Right ventricle myocardium superior (tissue), 1 donor: ENCODE measurements at regions not wholly inside any gene's neighbourhood (a gene's known extent, or its start where the extent isn't known, plus 50 kb on each side); places are given as distances from the start of the nearest gene placed in this dataset.

ENCODE experiments used
- ATAC-seq: fragments of 200-7000 bp; cut with Tn5 transposase; one replicate; pipeline ENCODE4 v1.9.1; 2020; ENCODE audit warnings: mild to moderate bottlenecking; ENCODE audit not compliant: poor library complexity
- DNase-seq: peaks from one replicate; pipeline ENCODE4 v3.0.0-alpha.2; 2020
- intact Hi-C: fragments of 100-400 bp; cut with DNase I; formaldehyde crosslinking; loops from one replicate; pipeline ENCODE4 v1.11.2; 2022
- donor health status: DM: no; HTN: yes; CAD: no; lungs with severe emphysema.

- intact Hi-C loops: no loop called here
- DNase-seq (no peak), ATAC-seq (no peak)
Measured at GRCh38 chr6:166877906-166878305, 78.4 kb downstream of the RNASET2 start.

GRCh38 chr6:166877349-166877748 is 79.0 kb downstream of the RNASET2 start:
- no peak for ATAC-seq
- intact Hi-C loops: no loop called here
- no peak for DNase-seq

DNA sequence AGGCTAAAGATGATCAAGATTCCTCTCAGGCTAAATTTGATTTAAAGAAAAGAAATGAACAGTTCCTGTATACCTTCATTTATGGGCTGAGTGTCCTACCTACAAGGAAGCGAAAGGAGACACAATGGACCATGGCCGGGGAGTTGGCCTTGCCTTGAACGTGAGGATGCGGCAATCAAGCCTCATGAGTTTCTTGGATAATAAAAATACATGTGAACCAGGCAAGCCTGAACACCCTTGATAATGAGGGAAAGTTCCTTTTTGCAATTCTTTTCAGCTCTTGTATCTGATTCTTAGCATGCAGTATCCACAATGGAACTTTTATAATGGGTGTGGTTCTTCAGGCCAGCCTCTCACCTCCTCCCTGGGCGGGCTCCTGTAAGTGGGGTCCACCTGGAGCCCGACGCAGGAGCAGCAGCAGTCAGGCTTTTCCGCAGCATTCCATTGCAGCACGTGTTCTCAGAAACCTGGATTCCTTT is 83.8 kb downstream of the RNASET2 start:
- intact Hi-C loops: no loop called here
- DNase-seq (no peak), ATAC-seq (no peak)

GRCh38 chr6:166870602-166871208 is 85.6 kb downstream of the RNASET2 start:
- ATAC-seq (no peak), DNase-seq (no peak)
- intact Hi-C loops: no loop called here

GRCh38 chr6:166866839-166867637 is 89.3 kb downstream of the RNASET2 start:
- ATAC-seq (no peak), DNase-seq (no peak)
- intact Hi-C loops: no loop called here

- intact Hi-C loops: no loop called here
- DNase-seq (no peak), ATAC-seq (no peak)
Measured at GRCh38 chr6:166864333-166864732, 92.0 kb downstream of the RNASET2 start.

DNA sequence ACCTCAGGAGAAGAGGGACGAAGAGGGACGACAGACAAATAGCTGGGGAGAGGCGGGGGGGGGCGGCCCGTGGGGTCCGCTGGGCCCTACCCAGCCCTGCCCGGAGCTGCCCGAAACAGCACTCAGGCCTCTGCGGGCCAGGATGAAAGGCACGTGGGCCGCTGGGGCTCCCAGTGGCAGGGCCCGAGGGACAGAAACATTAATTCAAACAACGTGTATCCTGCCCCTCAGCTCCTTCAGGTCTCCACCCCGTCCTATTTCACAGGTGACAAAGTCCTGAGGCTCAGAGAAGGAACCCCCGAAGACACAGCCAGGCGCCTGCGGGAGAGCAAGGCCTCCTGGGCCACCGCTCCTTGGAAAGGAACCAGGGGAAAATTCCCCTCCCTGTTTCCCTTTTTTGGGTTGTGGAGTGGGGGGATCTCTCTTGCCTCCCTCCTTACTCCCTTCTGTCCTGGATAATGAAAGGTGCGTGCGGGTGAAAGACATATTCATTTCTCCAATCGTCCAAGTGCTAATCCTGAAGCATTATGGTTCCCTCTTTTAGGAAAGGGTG is 93.3 kb downstream of the RNASET2 start:
- DNase-seq (no peak), ATAC-seq (no peak)
- intact Hi-C loops: no loop called here

DNA sequence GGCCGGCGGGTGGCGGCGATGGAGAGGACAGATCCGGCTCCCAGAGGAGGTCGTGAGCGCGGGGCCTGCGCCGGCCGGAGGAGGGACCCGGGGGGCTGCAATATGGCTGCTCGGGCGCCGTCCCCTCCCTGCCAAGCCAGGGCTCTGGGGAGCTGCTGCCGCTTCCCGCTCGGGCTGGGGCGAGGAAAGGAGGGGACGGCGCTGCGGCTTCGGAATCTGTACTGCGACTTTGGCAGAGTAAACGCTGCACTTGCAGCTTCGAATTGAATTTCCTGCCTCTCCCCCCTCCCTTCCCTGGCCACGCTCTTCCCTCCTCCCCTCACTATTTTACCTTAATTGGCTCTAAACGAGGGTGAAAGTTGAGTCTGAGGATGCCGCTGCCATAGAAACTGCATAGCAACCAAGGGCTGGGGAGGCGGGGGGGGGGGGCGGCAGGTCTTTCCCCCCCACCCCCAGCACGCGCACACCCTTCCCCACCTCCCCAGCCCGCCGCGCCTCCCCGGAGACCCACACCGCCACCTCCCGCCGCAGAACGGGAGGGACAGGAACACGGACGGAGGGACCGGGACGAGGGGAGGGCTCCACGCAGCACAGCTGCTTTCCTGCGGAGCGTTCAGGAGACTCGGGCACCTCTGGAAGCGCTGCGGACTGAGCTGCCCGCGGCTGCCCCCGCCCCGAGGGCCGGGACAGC is 93.9 kb downstream of the RNASET2 start:
- intact Hi-C loops: no loop called here

DNA sequence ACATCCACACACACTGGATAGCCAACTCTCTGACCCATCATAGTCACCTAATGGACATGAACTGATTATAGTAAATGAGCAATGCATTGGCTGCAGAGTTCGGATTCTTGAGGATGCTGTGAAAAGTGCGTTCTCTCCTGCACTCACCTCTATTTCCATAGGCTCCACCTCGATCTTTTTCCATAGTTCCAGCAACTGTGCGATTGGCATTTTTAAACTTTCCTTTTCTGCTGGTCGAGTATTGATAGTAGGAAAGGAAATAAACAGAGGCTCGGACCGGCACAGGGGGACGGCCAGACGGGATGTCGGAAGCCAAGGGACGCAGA is 94.4 kb downstream of the RNASET2 start:
- DNase-seq (no peak), ATAC-seq (no peak)
- intact Hi-C loops: no loop called here

More for the DNA sequence above, 93.9 kb downstream of the RNASET2 start:
- peak; percentile 53 for ATAC-seq
- no peak for DNase-seq

DNA sequence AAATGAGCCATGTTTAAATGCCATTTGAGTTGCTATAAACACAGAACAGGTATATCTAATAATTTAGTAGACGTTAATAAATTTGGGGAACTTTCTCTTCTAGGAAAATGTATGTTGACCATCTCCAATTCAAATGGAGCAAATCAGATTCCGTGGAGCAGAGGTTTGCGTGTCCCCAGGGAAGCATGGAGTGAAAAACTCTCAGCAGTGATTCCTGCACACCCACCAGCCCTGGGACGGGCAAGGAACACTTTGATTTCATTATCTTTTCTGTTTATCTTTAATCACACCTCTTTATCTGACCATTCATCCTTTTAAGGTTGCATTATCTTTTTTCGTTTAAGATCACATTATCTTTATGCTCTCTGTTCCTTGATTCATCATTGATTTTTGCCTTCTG is 95.0 kb downstream of the RNASET2 start:
- DNase-seq (no peak), ATAC-seq (no peak)
- intact Hi-C loops: no loop called here

- ATAC-seq: no peak
- intact Hi-C loops: no loop called here
- no peak for DNase-seq
Measured at GRCh38 chr6:166860392-166860791, 96.0 kb downstream of the RNASET2 start.

DNA sequence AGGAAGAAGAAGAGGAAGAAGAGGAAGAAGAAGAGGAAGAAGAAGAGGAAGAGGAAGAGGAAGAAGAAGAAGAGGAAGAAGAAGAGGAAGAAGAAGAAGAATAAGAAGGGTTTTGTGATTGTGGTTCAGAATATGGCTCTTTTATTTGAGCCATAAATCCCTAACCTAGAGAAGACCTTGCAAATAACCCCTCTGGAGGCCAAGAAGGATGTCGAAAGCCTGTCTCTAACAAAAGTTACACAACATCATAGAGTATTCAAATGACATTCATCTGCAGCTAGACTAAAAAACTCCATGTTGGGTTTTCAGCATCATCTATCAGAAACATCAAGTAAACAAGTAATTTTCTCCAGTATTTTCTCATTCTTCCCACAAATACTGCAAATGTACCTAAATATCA is 100.9 kb downstream of the RNASET2 start:
- intact Hi-C loops: no loop called here
- ATAC-seq (no peak), DNase-seq (no peak)

- intact Hi-C loops: no loop called here
- DNase-seq (no peak), ATAC-seq (no peak)
Measured at GRCh38 chr6:166853371-166854325, 102.7 kb downstream of the RNASET2 start.

GRCh38 chr6:166852451-166852975 is 103.8 kb downstream of the RNASET2 start:
- intact Hi-C loops: no loop called here
- no peak for DNase-seq
- ATAC-seq: no peak

DNA sequence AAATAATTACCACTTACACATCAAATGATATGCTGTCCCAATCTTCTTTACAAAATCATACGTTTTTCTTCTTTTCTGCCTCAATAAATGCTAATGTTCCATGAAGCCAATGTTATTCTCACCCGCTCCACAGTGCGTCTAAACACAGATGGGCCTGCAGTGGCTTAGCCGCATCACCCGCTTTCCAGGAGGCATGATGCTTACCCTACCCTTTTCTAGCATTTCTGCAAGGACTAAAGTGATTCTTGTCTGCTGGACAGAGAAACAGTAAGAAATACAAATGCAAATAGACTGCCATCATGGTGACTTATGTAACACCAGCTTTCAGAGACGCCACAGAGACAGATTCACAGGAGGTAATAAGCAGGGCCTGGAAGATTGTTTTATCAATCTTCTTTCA is 104.4 kb downstream of the RNASET2 start:
- intact Hi-C loops: no loop called here

DNA sequence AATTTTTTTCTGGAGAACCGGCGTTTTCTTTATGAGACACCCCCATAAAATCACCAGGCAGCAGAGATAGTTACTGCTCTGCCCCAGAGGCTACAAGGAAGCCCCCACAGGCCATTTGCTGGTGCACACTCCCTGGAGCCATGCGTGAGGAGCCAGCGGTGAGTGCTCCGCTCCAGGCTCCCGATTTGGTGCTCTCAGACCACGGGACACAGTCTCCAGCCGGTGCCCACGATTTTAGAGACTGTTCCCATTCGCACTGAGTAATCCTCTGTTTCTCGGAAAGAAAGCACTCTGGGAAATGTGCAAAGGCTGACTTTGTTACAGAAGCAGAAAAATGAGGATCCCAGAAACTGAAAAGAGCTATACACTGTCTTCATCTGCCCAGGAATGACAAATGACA is 104.9 kb downstream of the RNASET2 start:
- DNase-seq: no peak
- no peak for ATAC-seq
- intact Hi-C loops: no loop called here

More for the DNA sequence above, 104.4 kb downstream of the RNASET2 start:
- DNase-seq (no peak), ATAC-seq (no peak)

GRCh38 chr6:166850677-166851076 is 105.7 kb downstream of the RNASET2 start:
- intact Hi-C loops: no loop called here
- DNase-seq (no peak), ATAC-seq (no peak)

- no peak for ATAC-seq
- no peak for DNase-seq
- intact Hi-C loops: no loop called here
Measured at GRCh38 chr6:166849749-166850183, 106.6 kb downstream of the RNASET2 start.
